Activated T-cell treated with anti-CD3 and anti-CD28 coated beads for 4 hours (primary cell): ENCODE measurements at regions not wholly inside any gene's neighbourhood (a gene's known extent, or its start where the extent isn't known, plus 50 kb on each side); places are given as distances from the start of the nearest gene placed in this dataset.
"Not testable (repeated sequence)": the region's sequence is repeated elsewhere in the genome, so short reads cannot be mapped to it uniquely, and the experiment has no call there.

Experiments used
- DNase-seq: peaks from one replicate; pipeline ENCODE4 v3.0.0-alpha.2; 2020

- no peak for DNase-seq
These were observed 317.5 kb upstream of the MAGI2 start for GRCh38 chr7:79770970-79771369.

GRCh38 chr7:79770063-79770462, 316.6 kb upstream of the MAGI2 start:
- DNase-seq, result no peak

- DNase-seq, result not testable (repeated sequence)
These were observed 314.6 kb upstream of the MAGI2 start for GRCh38 chr7:79767876-79768560.

- DNase-seq, result not testable (repeated sequence)
These were observed 313.7 kb upstream of the MAGI2 start for GRCh38 chr7:79767192-79767591.

- no peak for DNase-seq
These were observed 308.5 kb upstream of the MAGI2 start for GRCh38 chr7:79761876-79762429.

- not testable (repeated sequence) for DNase-seq
These were observed 297.5 kb upstream of the MAGI2 start for GRCh38 chr7:79750941-79751340.

GRCh38 chr7:79749856-79750255, 296.4 kb upstream of the MAGI2 start:
- DNase-seq, result no peak

GRCh38 chr7:79741684-79742083, 288.2 kb upstream of the MAGI2 start:
- no peak for DNase-seq

- DNase-seq, result no peak
These were observed 286.6 kb upstream of the MAGI2 start for GRCh38 chr7:79740076-79740475.

GRCh38 chr7:79739036-79739709, 285.7 kb upstream of the MAGI2 start:
- DNase-seq, result not testable (repeated sequence)

- DNase-seq, result no peak
These were observed 283.0 kb upstream of the MAGI2 start for GRCh38 chr7:79736418-79736817.

- no peak for DNase-seq
These were observed 281.5 kb upstream of the MAGI2 start for GRCh38 chr7:79735012-79735411.

- no peak for DNase-seq
These were observed 280.7 kb upstream of the MAGI2 start for GRCh38 chr7:79734181-79734580.

- no peak for DNase-seq
These were observed 279.1 kb upstream of the MAGI2 start for GRCh38 chr7:79732535-79732934.

GRCh38 chr7:79730971-79731370, 277.5 kb upstream of the MAGI2 start:
- no peak for DNase-seq

- no peak for DNase-seq
These were observed 270.6 kb upstream of the MAGI2 start for GRCh38 chr7:79723833-79724618.

GRCh38 chr7:79722217-79722616, 268.8 kb upstream of the MAGI2 start:
- no peak for DNase-seq

- no peak for DNase-seq
These were observed 265.7 kb upstream of the MAGI2 start for GRCh38 chr7:79719216-79719615.

GRCh38 chr7:79716329-79716728, 262.9 kb upstream of the MAGI2 start:
- no peak for DNase-seq

- DNase-seq, result no peak
These were observed 260.6 kb upstream of the MAGI2 start for GRCh38 chr7:79714081-79714480.

GRCh38 chr7:79713276-79713675, 259.8 kb upstream of the MAGI2 start:
- DNase-seq, result no peak

GRCh38 chr7:79711660-79712059, 258.2 kb upstream of the MAGI2 start:
- no peak for DNase-seq

GRCh38 chr7:79709574-79710409, 256.3 kb upstream of the MAGI2 start:
- no peak for DNase-seq
